Hippocampal formation (tissue), 2 donors: ENCODE measurements at regions not wholly inside any gene's neighbourhood (a gene's known extent, or its start where the extent isn't known, plus 50 kb on each side); places are given as distances from the start of the nearest gene placed in this dataset.

ENCODE experiments used
- DNase-seq, 2 donors: peaks; one replicate each; lab custom pipeline; 2025; lab: John Stamatoyannopoulos, UW

GRCh38 chr6:169907419-169908115, 156.1 kb downstream of the ERMARD start:
- DNase-seq = no peak

GRCh38 chr6:169906688-169907418, 155.4 kb downstream of the ERMARD start:
- no peak for DNase-seq

GRCh38 chr6:169906004-169906687, 154.7 kb downstream of the ERMARD start:
- no peak for DNase-seq

GRCh38 chr6:169905041-169905807, 153.8 kb downstream of the ERMARD start:
- no peak for DNase-seq

- no peak for DNase-seq
These were observed 152.9 kb downstream of the ERMARD start for GRCh38 chr6:169904051-169904922.

GRCh38 chr6:169903122-169903521, 151.7 kb downstream of the ERMARD start:
- no peak for DNase-seq

- DNase-seq = no peak
These were observed 151.2 kb downstream of the ERMARD start for GRCh38 chr6:169902604-169903003.

GRCh38 chr6:169902070-169902469, 150.6 kb downstream of the ERMARD start:
- DNase-seq = no peak

- DNase-seq = no peak
These were observed 148.2 kb downstream of the ERMARD start for GRCh38 chr6:169899481-169900145.

- no peak for DNase-seq
These were observed 147.5 kb downstream of the ERMARD start for GRCh38 chr6:169898788-169899480.

GRCh38 chr6:169897601-169898358, 146.4 kb downstream of the ERMARD start:
- DNase-seq = no peak

GRCh38 chr6:169896826-169897456, 145.5 kb downstream of the ERMARD start:
- DNase-seq = no peak

GRCh38 chr6:169895926-169896761, 144.7 kb downstream of the ERMARD start:
- DNase-seq = no peak

GRCh38 chr6:169895000-169895759, 143.8 kb downstream of the ERMARD start:
- no peak for DNase-seq

- DNase-seq = no peak
These were observed 143.0 kb downstream of the ERMARD start for GRCh38 chr6:169894377-169894960.

- no peak for DNase-seq
These were observed 142.2 kb downstream of the ERMARD start for GRCh38 chr6:169893624-169894023.

- DNase-seq = no peak
These were observed 140.4 kb downstream of the ERMARD start for GRCh38 chr6:169891846-169892245.
